ENCODE measurements at regions not wholly inside any gene's neighbourhood (a gene's known extent, or its start where the extent isn't known, plus 50 kb on each side); places are given as distances from the start of the nearest gene placed in this dataset.

GRCh38 chr9:106726070-106726815 is 136.7 kb upstream of the ZNF462 start:
- no peaks in the 10 kb centered on the region for H4K20me1 ChIP-seq (ENCODE audit: control insufficient read depth, insufficient read depth, insufficient read length)
- peaks cover 7% of the 10 kb centered on the region; the same call in 1 of the 2 replicates for H3K4me1 ChIP-seq (ENCODE audit: insufficient read depth, low read length)
- H2BK120ac ChIP-seq (ENCODE audit: low read depth, low read length, poor library complexity, severe bottlenecking): no peak overlapping the region
- H3K4ac ChIP-seq (ENCODE audit: low read depth, low read length): no peak overlapping the region
- no peaks in the 10 kb centered on the region for H3K79me1 ChIP-seq (ENCODE audit: insufficient read depth, low read depth, low read length, poor library complexity, severe bottlenecking)
- H3K27me3 ChIP-seq (ENCODE audit: insufficient read depth, low read length): no peaks in the 10 kb centered on the region
- H4K91ac ChIP-seq (ENCODE audit: insufficient read length, low read depth, low read length): no peak overlapping the region
- H2BK5ac ChIP-seq (ENCODE audit: insufficient read length, low read length): no peak overlapping the region
- no peak overlapping the region for H2BK20ac ChIP-seq (ENCODE audit: low read depth, low read length, poor library complexity, severe bottlenecking)
- H3K56ac ChIP-seq (ENCODE audit: insufficient read length, low read depth, low read length): no peak overlapping the region
- Mint-ChIP-seq H3K4me3 (no peak overlapping the region), H3K27ac (no peak overlapping the region), H3K27me3 (ENCODE audit: low read depth) (no peaks in the 10 kb centered on the region; the same call in 1 of the 2 replicates), H3K36me3 (ENCODE audit: insufficient read depth in 1 of 3, low read depth in 3 of 3) (no peaks in the 10 kb centered on the region), H3K9me3 (no peaks in the 10 kb centered on the region), H3K4me1 (peaks cover 13 to 14% of the 10 kb centered on the region in 2 experiments)
- TF ChIP-seq CTCF (conservative IDR thresholded peaks at IDR 0.05): no peak
- no peak overlapping the region for H3K27ac ChIP-seq (ENCODE audit: insufficient read length, low read depth, low read length)
- H2AFZ ChIP-seq (ENCODE audit: low read length): no peak overlapping the region
- H3K9ac ChIP-seq (ENCODE audit: extremely low read depth, insufficient read length, low read length): no peak overlapping the region
- no CpG with 5 or more reads among the region's 5 CpGs for WGBS (ENCODE audit: extremely low coverage, insufficient read length, low lambda C conversion rate)
- no peak overlapping the region for H4K8ac ChIP-seq (replicated peaks; ENCODE audit: insufficient read length, low read depth, low read length)
- H3K18ac ChIP-seq (ENCODE audit: insufficient read length, low read depth, low read length): no peak overlapping the region
- no peak overlapping the region for H2BK15ac ChIP-seq (ENCODE audit: low read depth, low read length)
- no peaks in the 10 kb centered on the region for H3K9me3 ChIP-seq (ENCODE audit: control insufficient read depth, low read depth, low read length)
- H2AK5ac ChIP-seq (ENCODE audit: insufficient read length, low read length): no peak overlapping the region
- no peak overlapping the region for H4K5ac ChIP-seq (ENCODE audit: insufficient read length, low read depth, low read length)
- H3K23ac ChIP-seq (ENCODE audit: insufficient read length, low read depth, low read length): no peak overlapping the region
- H3K23me2 ChIP-seq (ENCODE audit: insufficient read length, low read depth, low read length, poor library complexity, severe bottlenecking): no peaks in the 10 kb centered on the region
- H2BK12ac ChIP-seq (ENCODE audit: insufficient read length, low read depth, low read length): no peak overlapping the region
- H3K4me2 ChIP-seq (ENCODE audit: insufficient read depth, insufficient read length, low read length): no peak overlapping the region
- no peak overlapping the region for H3K14ac ChIP-seq (ENCODE audit: insufficient read depth, low read length)
- H3K79me2 ChIP-seq (ENCODE audit: insufficient read depth, low read length): no peaks in the 10 kb centered on the region
- DNase-seq: no peak
- no peak overlapping the region for H3T11ph ChIP-seq (ENCODE audit: low read length)

Data from H9 (cell line).